NCI-H1417 treated with DMSO at 0.1 percent for 48 hours (cell line): ENCODE measurements at regions not wholly inside any gene's neighbourhood (a gene's known extent, or its start where the extent isn't known, plus 50 kb on each side); places are given as distances from the start of the nearest gene placed in this dataset.
"Not testable (repeated sequence)": the region's sequence is repeated elsewhere in the genome, so short reads cannot be mapped to it uniquely, and the experiment has no call there.

Experiments used
- DNase-seq: peaks from one replicate; lab custom pipeline; 2025; lab: John Stamatoyannopoulos, UW

GRCh38 chr9:100813871-100814270, 214.7 kb upstream of the PLPPR1 start:
- DNase-seq: no peak

GRCh38 chr9:100819980-100820379, 208.5 kb upstream of the PLPPR1 start:
- DNase-seq: no peak

- DNase-seq: not testable (repeated sequence)
These were observed 195.5 kb upstream of the PLPPR1 start for GRCh38 chr9:100833035-100833434.

GRCh38 chr9:100838857-100839256, 189.7 kb upstream of the PLPPR1 start:
- DNase-seq: no peak

GRCh38 chr9:100848726-100849125, 179.8 kb upstream of the PLPPR1 start:
- DNase-seq: no peak

- DNase-seq: no peak
These were observed 176.4 kb upstream of the PLPPR1 start for GRCh38 chr9:100852088-100852487.

- DNase-seq: no peak
These were observed 172.3 kb upstream of the PLPPR1 start for GRCh38 chr9:100856238-100856637.

- DNase-seq: no peak
These were observed 163.4 kb upstream of the PLPPR1 start for GRCh38 chr9:100865111-100865510.

GRCh38 chr9:100865648-100866047, 162.9 kb upstream of the PLPPR1 start:
- no peak for DNase-seq

GRCh38 chr9:100869326-100869725, 159.2 kb upstream of the PLPPR1 start:
- DNase-seq: no peak

- no peak for DNase-seq
These were observed 148.6 kb upstream of the PLPPR1 start for GRCh38 chr9:100879884-100880283.

GRCh38 chr9:100880284-100880683, 148.2 kb upstream of the PLPPR1 start:
- DNase-seq: no peak

GRCh38 chr9:100884518-100884917, 144.0 kb upstream of the PLPPR1 start:
- DNase-seq: no peak

GRCh38 chr9:100890321-100890720, 138.2 kb upstream of the PLPPR1 start:
- no peak for DNase-seq

GRCh38 chr9:100911273-100911672, 117.3 kb upstream of the PLPPR1 start:
- DNase-seq: no peak

- no peak for DNase-seq
These were observed 115.3 kb upstream of the PLPPR1 start for GRCh38 chr9:100913257-100913656.

- no peak for DNase-seq
These were observed 114.3 kb upstream of the PLPPR1 start for GRCh38 chr9:100914266-100914665.

- no peak for DNase-seq
These were observed 109.0 kb upstream of the PLPPR1 start for GRCh38 chr9:100919506-100919905.

GRCh38 chr9:100926366-100926765, 102.2 kb upstream of the PLPPR1 start:
- DNase-seq: no peak

- DNase-seq: no peak
These were observed 100.8 kb upstream of the PLPPR1 start for GRCh38 chr9:100927763-100928162.

GRCh38 chr9:100933656-100934055, 94.9 kb upstream of the PLPPR1 start:
- no peak for DNase-seq

GRCh38 chr9:100937382-100937781, 91.1 kb upstream of the PLPPR1 start:
- DNase-seq: no peak

- DNase-seq: no peak
These were observed 90.0 kb upstream of the PLPPR1 start for GRCh38 chr9:100938507-100938906.

GRCh38 chr9:100939636-100940035, 88.9 kb upstream of the PLPPR1 start:
- DNase-seq: no peak

GRCh38 chr9:100959226-100959625, 69.3 kb upstream of the PLPPR1 start:
- DNase-seq: no peak
